Peyer's patch (tissue), 4 donors: ENCODE measurements at regions not wholly inside any gene's neighbourhood (a gene's known extent, or its start where the extent isn't known, plus 50 kb on each side); places are given as distances from the start of the nearest gene placed in this dataset.

Experiments
- DNase-seq, 3 donors: peaks; one replicate each; pipeline ENCODE4 v3.0.0-alpha.2; 2017 to 2019
- H3K27ac ChIP-seq, 4 donors: fragments of 200-600 bp; sonication (generic); one replicate each; pipeline ENCODE4 v1.5.1; 2016 to 2019
- H3K27me3 ChIP-seq, 2 donors: fragments of 200-600 bp; sonication (generic); one replicate each; pipeline ENCODE4 v1.5.1; 2019
- H3K36me3 ChIP-seq, 3 donors: fragments of 200-600 bp; sonication (generic); one replicate each; pipeline ENCODE4 v1.5.1; 2016 to 2019
- H3K4me1 ChIP-seq, 4 donors: fragments of 200-600 bp; sonication (generic); one replicate each; pipeline ENCODE4 v1.5.1; 2016 to 2019
- H3K4me3 ChIP-seq, 4 donors: fragments of 200-600 bp; sonication (generic); 1 replicate in 3 of 4; 2 replicates in 1 of 4; pipeline ENCODE4 v1.5.1; 2016 to 2019; ENCODE audit warnings: mild to moderate bottlenecking in 1 of 4
- H3K9me3 ChIP-seq, 4 donors: fragments of 200-600 bp; sonication (generic); one replicate each; pipeline ENCODE4 v1.5.1; 2016 to 2019; ENCODE audit warnings: mild to moderate bottlenecking in 1 of 4
- POLR2A ChIP-seq, 2 donors: fragments of 450-650 bp; IDR thresholded peaks; one replicate each; pipeline ENCODE4 v1.5.1; 2017; ENCODE audit warnings: antibody characterized with exemption in 2 of 2, mild to moderate bottlenecking in 2 of 2, moderate library complexity in 2 of 2
- TF ChIP-seq, protein P1 (sequence below), 6 experiments: fragments of 450-650 bp in 4 of 6; fragments of 200-600 bp in 2 of 6; sonication (generic) in 1 of 6; IDR thresholded peaks; one replicate each; pipeline ENCODE4 v1.5.1; 2017 to 2019; ENCODE audit warnings: antibody characterized with exemption in 6 of 6, mild to moderate bottlenecking in 3 of 6, moderate library complexity in 1 of 6

DNA sequence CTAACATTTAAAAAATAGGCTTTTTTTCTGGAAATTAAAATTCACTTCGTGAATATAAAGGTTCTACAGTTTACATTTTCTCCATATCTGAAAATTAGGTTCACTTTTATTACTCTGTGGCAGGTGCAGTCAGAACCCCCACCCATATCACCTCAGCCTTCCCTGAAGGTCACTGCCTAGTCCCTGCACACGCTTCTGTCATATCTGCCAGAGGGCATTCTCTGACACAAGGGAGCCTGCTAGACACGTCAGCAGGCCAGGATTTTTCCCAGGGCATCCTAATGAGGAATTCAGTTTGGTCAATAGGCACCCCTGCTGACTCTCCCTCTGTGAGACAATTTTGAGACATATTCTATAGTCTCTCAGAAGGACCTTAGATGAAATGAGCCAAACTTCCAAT, 475.7 kb upstream of the PKDCC start:
- no peak for DNase-seq
- no peak overlapping the region for H3K27ac ChIP-seq
- no peaks in the 10 kb centered on the region for H3K4me1 ChIP-seq
- no peaks in the 10 kb centered on the region for H3K36me3 ChIP-seq
- H3K9me3 ChIP-seq, result no peaks in the 10 kb centered on the region
- TF ChIP-seq, protein P1, sequence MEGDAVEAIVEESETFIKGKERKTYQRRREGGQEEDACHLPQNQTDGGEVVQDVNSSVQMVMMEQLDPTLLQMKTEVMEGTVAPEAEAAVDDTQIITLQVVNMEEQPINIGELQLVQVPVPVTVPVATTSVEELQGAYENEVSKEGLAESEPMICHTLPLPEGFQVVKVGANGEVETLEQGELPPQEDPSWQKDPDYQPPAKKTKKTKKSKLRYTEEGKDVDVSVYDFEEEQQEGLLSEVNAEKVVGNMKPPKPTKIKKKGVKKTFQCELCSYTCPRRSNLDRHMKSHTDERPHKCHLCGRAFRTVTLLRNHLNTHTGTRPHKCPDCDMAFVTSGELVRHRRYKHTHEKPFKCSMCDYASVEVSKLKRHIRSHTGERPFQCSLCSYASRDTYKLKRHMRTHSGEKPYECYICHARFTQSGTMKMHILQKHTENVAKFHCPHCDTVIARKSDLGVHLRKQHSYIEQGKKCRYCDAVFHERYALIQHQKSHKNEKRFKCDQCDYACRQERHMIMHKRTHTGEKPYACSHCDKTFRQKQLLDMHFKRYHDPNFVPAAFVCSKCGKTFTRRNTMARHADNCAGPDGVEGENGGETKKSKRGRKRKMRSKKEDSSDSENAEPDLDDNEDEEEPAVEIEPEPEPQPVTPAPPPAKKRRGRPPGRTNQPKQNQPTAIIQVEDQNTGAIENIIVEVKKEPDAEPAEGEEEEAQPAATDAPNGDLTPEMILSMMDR (IDR thresholded peaks at IDR 0.05), result no peak
- no peak for TF ChIP-seq POLR2A (IDR thresholded peaks at IDR 0.05)
- no peaks in the 10 kb centered on the region for H3K27me3 ChIP-seq
- H3K4me3 ChIP-seq, result no peak overlapping the region

GRCh38 chr2:41576423-41576822, 471.4 kb upstream of the PKDCC start:
- H3K4me1 ChIP-seq, result no peaks in the 10 kb centered on the region
- no peak overlapping the region for H3K27ac ChIP-seq
- H3K9me3 ChIP-seq, result no peaks in the 10 kb centered on the region
- no peak overlapping the region for H3K4me3 ChIP-seq
- H3K36me3 ChIP-seq, result no peaks in the 10 kb centered on the region
- TF ChIP-seq, protein P1 (IDR thresholded peaks at IDR 0.05), result no peak
- no peak for TF ChIP-seq POLR2A (IDR thresholded peaks at IDR 0.05)
- no peaks in the 10 kb centered on the region for H3K27me3 ChIP-seq
- no peak for DNase-seq

DNA sequence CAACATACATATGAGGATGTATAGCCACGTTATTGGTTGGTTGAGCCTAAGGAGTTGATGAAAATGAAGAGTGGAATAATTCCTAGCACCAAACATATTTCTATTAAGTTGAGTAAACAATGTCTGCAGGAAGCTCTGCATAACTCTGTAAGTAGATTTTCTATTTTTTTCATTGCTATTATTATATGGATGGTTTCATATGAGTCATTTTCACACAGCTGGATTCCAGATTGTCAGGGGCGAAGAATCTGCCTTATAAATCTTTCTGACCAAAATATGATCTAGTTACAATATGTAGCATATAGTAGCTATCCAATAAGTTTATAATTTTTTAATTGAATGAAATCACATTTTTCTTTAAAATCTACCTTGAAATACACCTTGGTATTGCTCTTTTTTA, 468.0 kb upstream of the PKDCC start:
- Histone ChIP-seq H3K36me3 (no peaks in the 10 kb centered on the region), H3K4me1 (no peaks in the 10 kb centered on the region), H3K4me3 (no peak overlapping the region), H3K27me3 (no peaks in the 10 kb centered on the region), H3K27ac (no peak overlapping the region), H3K9me3 (no peaks in the 10 kb centered on the region)
- no peak for TF ChIP-seq POLR2A (IDR thresholded peaks at IDR 0.05)
- TF ChIP-seq, protein P1 (IDR thresholded peaks at IDR 0.05), result no peak
- DNase-seq, result no peak

GRCh38 chr2:41580806-41581205, 467.0 kb upstream of the PKDCC start:
- no peaks in the 10 kb centered on the region for H3K36me3 ChIP-seq
- DNase-seq, result no peak
- no peaks in the 10 kb centered on the region for H3K4me1 ChIP-seq
- TF ChIP-seq, protein P1 (IDR thresholded peaks at IDR 0.05), result no peak
- TF ChIP-seq POLR2A (IDR thresholded peaks at IDR 0.05), result no peak
- no peak overlapping the region for H3K4me3 ChIP-seq
- no peak overlapping the region for H3K27ac ChIP-seq
- no peaks in the 10 kb centered on the region for H3K27me3 ChIP-seq
- H3K9me3 ChIP-seq, result no peaks in the 10 kb centered on the region

GRCh38 chr2:41595240-41595639, 452.6 kb upstream of the PKDCC start:
- no peak for DNase-seq
- TF ChIP-seq POLR2A (IDR thresholded peaks at IDR 0.05), result no peak
- TF ChIP-seq, protein P1 (IDR thresholded peaks at IDR 0.05), result no peak
- H3K36me3 ChIP-seq, result no peaks in the 10 kb centered on the region
- H3K4me3 ChIP-seq, result no peak overlapping the region
- H3K27me3 ChIP-seq, result no peaks in the 10 kb centered on the region
- no peaks in the 10 kb centered on the region for H3K4me1 ChIP-seq
- H3K27ac ChIP-seq, result no peak overlapping the region
- no peaks in the 10 kb centered on the region for H3K9me3 ChIP-seq

DNA sequence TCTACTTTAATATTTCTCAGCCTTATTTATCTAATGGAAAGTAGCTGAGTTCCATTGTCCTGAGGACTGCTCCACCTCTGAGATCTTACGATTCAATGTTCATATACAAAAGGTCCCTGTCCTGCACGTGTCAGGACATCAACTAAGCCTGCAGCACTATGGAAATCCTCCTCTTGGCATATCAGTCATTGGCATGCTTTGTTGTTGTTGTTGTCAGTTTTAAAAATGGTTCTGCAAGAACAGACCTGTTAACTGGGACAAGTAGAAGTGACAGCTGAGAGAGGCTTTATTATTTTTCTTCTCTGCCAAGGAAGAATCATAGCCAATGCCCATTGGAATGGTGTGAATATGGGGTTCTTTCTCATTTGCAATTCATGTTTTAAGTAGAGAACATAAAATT, 450.1 kb upstream of the PKDCC start:
- TF ChIP-seq POLR2A (IDR thresholded peaks at IDR 0.05), result no peak
- TF ChIP-seq, protein P1 (IDR thresholded peaks at IDR 0.05), result no peak
- H3K36me3 ChIP-seq, result no peaks in the 10 kb centered on the region
- no peaks in the 10 kb centered on the region for H3K9me3 ChIP-seq
- no peaks in the 10 kb centered on the region for H3K27me3 ChIP-seq
- H3K27ac ChIP-seq, result no peak overlapping the region
- H3K4me1 ChIP-seq, result no peaks in the 10 kb centered on the region
- no peak for DNase-seq
- no peak overlapping the region for H3K4me3 ChIP-seq
